ENCODE measurements at regions not wholly inside any gene's neighbourhood (a gene's known extent, or its start where the extent isn't known, plus 50 kb on each side); places are given as distances from the start of the nearest gene placed in this dataset.

GRCh38 chr7:86301301-86301700, 342.4 kb upstream of the GRM3 start:
- no peak for DNase-seq (ENCODE audit: low spot score in 2 of 2)
- Histone ChIP-seq H3K27me3 (no peaks in the 10 kb centered on the region), H3K9me3 (no peaks in the 10 kb centered on the region), H3K4me1 (no peaks in the 10 kb centered on the region), H3K27ac (no peak overlapping the region), H3K4me3 (no peak overlapping the region), H3K36me3 (no peaks in the 10 kb centered on the region)
- TF ChIP-seq POLR2A (IDR thresholded peaks at IDR 0.05) (no peak), POLR2AphosphoS5 (IDR thresholded peaks at IDR 0.05) (no peak)
- TF ChIP-seq, protein P1, sequence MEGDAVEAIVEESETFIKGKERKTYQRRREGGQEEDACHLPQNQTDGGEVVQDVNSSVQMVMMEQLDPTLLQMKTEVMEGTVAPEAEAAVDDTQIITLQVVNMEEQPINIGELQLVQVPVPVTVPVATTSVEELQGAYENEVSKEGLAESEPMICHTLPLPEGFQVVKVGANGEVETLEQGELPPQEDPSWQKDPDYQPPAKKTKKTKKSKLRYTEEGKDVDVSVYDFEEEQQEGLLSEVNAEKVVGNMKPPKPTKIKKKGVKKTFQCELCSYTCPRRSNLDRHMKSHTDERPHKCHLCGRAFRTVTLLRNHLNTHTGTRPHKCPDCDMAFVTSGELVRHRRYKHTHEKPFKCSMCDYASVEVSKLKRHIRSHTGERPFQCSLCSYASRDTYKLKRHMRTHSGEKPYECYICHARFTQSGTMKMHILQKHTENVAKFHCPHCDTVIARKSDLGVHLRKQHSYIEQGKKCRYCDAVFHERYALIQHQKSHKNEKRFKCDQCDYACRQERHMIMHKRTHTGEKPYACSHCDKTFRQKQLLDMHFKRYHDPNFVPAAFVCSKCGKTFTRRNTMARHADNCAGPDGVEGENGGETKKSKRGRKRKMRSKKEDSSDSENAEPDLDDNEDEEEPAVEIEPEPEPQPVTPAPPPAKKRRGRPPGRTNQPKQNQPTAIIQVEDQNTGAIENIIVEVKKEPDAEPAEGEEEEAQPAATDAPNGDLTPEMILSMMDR (IDR thresholded peaks at IDR 0.05) = no peak
- intact Hi-C loops (cut with DNase I; ENCODE audit: low total_unique reads) = no loop called here

DNA sequence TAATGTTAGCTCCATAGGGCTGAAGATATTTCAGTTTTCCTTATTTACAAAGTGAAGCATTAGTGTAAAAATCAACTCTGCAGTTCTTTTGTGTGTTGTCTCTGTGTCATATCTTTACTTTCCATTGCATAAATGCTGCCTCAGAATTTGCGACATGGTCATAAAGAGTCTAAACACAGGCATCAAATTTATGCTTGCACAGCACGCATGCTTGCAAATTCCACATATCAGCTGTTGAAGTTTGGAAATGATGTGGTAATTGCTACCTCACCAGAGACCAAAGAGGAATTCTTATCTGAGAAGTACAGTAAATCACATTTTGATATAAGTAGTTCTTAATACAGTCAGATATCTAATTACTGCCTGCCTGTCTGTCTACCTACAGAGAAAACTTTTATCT, 348.2 kb upstream of the GRM3 start:
- TF ChIP-seq, protein P1 (IDR thresholded peaks at IDR 0.05) = no peak
- TF ChIP-seq POLR2AphosphoS5 (IDR thresholded peaks at IDR 0.05) (no peak), POLR2A (IDR thresholded peaks at IDR 0.05) (no peak)
- no peak overlapping the region for H3K27ac ChIP-seq
- no peaks in the 10 kb centered on the region for H3K9me3 ChIP-seq
- no peak overlapping the region for H3K4me3 ChIP-seq
- intact Hi-C loops (cut with DNase I; ENCODE audit: low total_unique reads) = no loop called here
- no peak for DNase-seq (ENCODE audit: low spot score in 2 of 2)
- H3K4me1 ChIP-seq = no peaks in the 10 kb centered on the region
- H3K27me3 ChIP-seq = no peaks in the 10 kb centered on the region
- no peaks in the 10 kb centered on the region for H3K36me3 ChIP-seq

GRCh38 chr7:86282014-86282682, 361.6 kb upstream of the GRM3 start:
- TF ChIP-seq, protein P1 (IDR thresholded peaks at IDR 0.05) = no peak
- TF ChIP-seq POLR2AphosphoS5 (IDR thresholded peaks at IDR 0.05) (no peak), POLR2A (IDR thresholded peaks at IDR 0.05) (no peak)
- intact Hi-C loops (cut with DNase I; ENCODE audit: low total_unique reads) = no loop called here
- no peaks in the 10 kb centered on the region for H3K36me3 ChIP-seq
- H3K27me3 ChIP-seq = no peaks in the 10 kb centered on the region
- no peak for DNase-seq (ENCODE audit: low spot score in 2 of 2)
- H3K4me1 ChIP-seq = no peaks in the 10 kb centered on the region
- H3K4me3 ChIP-seq = no peak overlapping the region
- peaks cover 0 to 5% of the 10 kb centered on the region in 2 donors for H3K9me3 ChIP-seq
- no peak overlapping the region for H3K27ac ChIP-seq

DNA sequence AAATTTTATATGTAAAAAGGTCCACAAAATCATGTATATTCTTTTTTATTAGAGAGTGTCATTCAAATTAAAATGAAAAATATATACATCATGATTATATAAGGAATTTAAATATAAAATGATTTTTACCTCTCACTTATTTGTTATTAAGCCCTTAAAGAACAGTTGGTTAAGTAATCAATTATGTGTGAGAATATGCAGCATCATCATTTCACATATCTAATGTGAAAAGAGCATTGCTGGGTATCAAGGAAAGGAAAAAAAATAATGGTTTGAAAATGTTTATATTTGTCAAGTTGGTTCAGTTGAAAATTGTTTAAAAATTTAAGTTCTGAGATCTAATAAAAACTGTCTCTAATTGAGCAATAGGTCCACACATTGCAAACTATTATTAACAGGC, 363.6 kb upstream of the GRM3 start:
- no peak overlapping the region for H3K4me3 ChIP-seq
- no peak overlapping the region for H3K27ac ChIP-seq
- no peaks in the 10 kb centered on the region for H3K4me1 ChIP-seq
- no peak for TF ChIP-seq POLR2AphosphoS5 (IDR thresholded peaks at IDR 0.05)
- no peak for TF ChIP-seq POLR2A (IDR thresholded peaks at IDR 0.05)
- TF ChIP-seq, protein P1 (IDR thresholded peaks at IDR 0.05) = no peak
- H3K9me3 ChIP-seq = peaks cover under 1 to 5% of the 10 kb centered on the region in 2 donors
- H3K36me3 ChIP-seq = no peaks in the 10 kb centered on the region
- intact Hi-C loops (cut with DNase I; ENCODE audit: low total_unique reads) = no loop called here
- H3K27me3 ChIP-seq = no peaks in the 10 kb centered on the region
- DNase-seq (ENCODE audit: low spot score in 2 of 2) = no peak

DNA sequence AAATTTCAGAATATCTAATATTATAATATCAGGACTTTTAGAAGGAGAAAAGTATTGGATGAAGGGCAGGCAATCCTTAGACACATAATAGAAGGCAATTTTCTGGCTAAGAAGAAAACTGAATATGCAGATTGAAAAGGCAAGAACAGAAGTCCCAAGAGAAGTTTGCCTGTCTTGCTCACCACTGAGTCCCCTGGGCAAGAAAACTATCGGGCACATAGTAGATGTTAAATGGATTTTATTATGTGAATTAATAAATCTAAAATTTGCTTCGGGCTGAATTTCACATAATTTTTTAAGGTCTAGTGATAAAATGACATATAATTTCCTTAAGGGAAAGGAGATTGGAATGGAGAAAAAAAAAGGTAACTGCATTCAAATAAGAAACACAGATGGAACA, 380.9 kb upstream of the GRM3 start:
- intact Hi-C loops (cut with DNase I; ENCODE audit: low total_unique reads) = no loop called here
- no peak for DNase-seq (ENCODE audit: low spot score in 2 of 2)
- Histone ChIP-seq H3K9me3 (no peaks in the 10 kb centered on the region), H3K4me1 (no peaks in the 10 kb centered on the region), H3K4me3 (no peak overlapping the region), H3K27ac (no peak overlapping the region), H3K36me3 (no peaks in the 10 kb centered on the region), H3K27me3 (no peaks in the 10 kb centered on the region)
- TF ChIP-seq POLR2AphosphoS5 (IDR thresholded peaks at IDR 0.05) = no peak

Measured in breast epithelium (tissue), 4 donors.